Left lung (tissue), 4 donors: ENCODE measurements at regions not wholly inside any gene's neighbourhood (a gene's known extent, or its start where the extent isn't known, plus 50 kb on each side); places are given as distances from the start of the nearest gene placed in this dataset.

ENCODE experiments used
- ATAC-seq: fragments of 200-7000 bp; cut with Tn5 transposase; one replicate; pipeline ENCODE4 v1.9.1; 2020; ENCODE audit warnings: moderate library complexity
- DNase-seq, 4 donors: peaks; one replicate each; pipeline ENCODE4 v3.0.0-alpha.2; 2013 to 2020
- H3K27ac ChIP-seq, 2 donors: fragments of 200-600 bp; sonication (generic) in 1 of 2; one replicate each; pipeline versions ENCODE4 v1.5.0 to v1.8.0; 2020 to 2021
- H3K27me3 ChIP-seq, 2 donors: fragments of 200-600 bp; sonication (generic) in 1 of 2; one replicate each; pipeline versions ENCODE4 v1.5.0 to v1.8.0; 2020 to 2021
- H3K36me3 ChIP-seq, 2 donors: fragments of 200-600 bp; sonication (generic) in 1 of 2; one replicate each; pipeline versions ENCODE4 v1.5.0 to v1.8.0; 2020 to 2021
- H3K4me1 ChIP-seq, 2 donors: fragments of 200-600 bp; one replicate each; pipeline ENCODE4 v1.8.0; 2021
- H3K4me3 ChIP-seq, 2 donors: fragments of 200-600 bp; sonication (generic) in 1 of 2; one replicate each; pipeline versions ENCODE4 v1.5.0 to v1.8.0; 2020 to 2021; ENCODE audit warnings: mild to moderate bottlenecking in 1 of 2
- H3K9me3 ChIP-seq, 2 donors: fragments of 200-600 bp; sonication (generic) in 1 of 2; one replicate each; pipeline versions ENCODE4 v1.5.0 to v1.8.0; 2020 to 2021
- CTCF ChIP-seq, 2 donors: fragments of 200-600 bp; sonication (generic) in 1 of 2; IDR thresholded peaks; one replicate each; pipeline versions ENCODE4 v1.5.0 to v1.8.0; 2021; ENCODE audit warnings: antibody characterized with exemption in 2 of 2
- intact Hi-C, 2 donors: fragments of 100-400 bp; cut with DNase I; formaldehyde crosslinking; loops; one replicate each; pipeline versions ENCODE4 v1.11.2 to v1.14.2; 2022
- donor health status: DM: no; HTN: yes; CAD: no.
- donor health status: DM: no; HTN: no; CAD: no.

- DNase-seq (no peak), ATAC-seq (no peak)
- no peaks in the 10 kb centered on the region for H3K4me1 ChIP-seq
- no peaks in the 10 kb centered on the region for H3K27me3 ChIP-seq
- no peak for TF ChIP-seq CTCF (IDR thresholded peaks at IDR 0.05)
- no peaks in the 10 kb centered on the region for H3K36me3 ChIP-seq
- no peaks in the 10 kb centered on the region for H3K9me3 ChIP-seq
- intact Hi-C loops = no loop called here
- no peak overlapping the region for H3K4me3 ChIP-seq
- no peak overlapping the region for H3K27ac ChIP-seq
These were observed 388.9 kb upstream of the SGCD start for GRCh38 chr5:155938051-155938450.

GRCh38 chr5:155941340-155941739 is 385.6 kb upstream of the SGCD start:
- Histone ChIP-seq H3K27ac (no peak overlapping the region), H3K27me3 (no peaks in the 10 kb centered on the region), H3K4me3 (no peak overlapping the region), H3K36me3 (no peaks in the 10 kb centered on the region), H3K4me1 (no peaks in the 10 kb centered on the region), H3K9me3 (no peaks in the 10 kb centered on the region)
- no peak for ATAC-seq
- intact Hi-C loops = no loop called here
- no peak for TF ChIP-seq CTCF (IDR thresholded peaks at IDR 0.05)
- DNase-seq = no peak

GRCh38 chr5:155943516-155944407 is 383.2 kb upstream of the SGCD start:
- Histone ChIP-seq H3K4me1 (no peaks in the 10 kb centered on the region), H3K27me3 (no peaks in the 10 kb centered on the region), H3K9me3 (no peaks in the 10 kb centered on the region), H3K4me3 (no peak overlapping the region), H3K36me3 (no peaks in the 10 kb centered on the region), H3K27ac (no peak overlapping the region)
- TF ChIP-seq CTCF (IDR thresholded peaks at IDR 0.05) = peak; percentile 42 to 69
- intact Hi-C loops = no loop called here
- DNase-seq (peak in 2 of 4 donors; percentile 29 to 68), ATAC-seq (peak; percentile 85)

GRCh38 chr5:155947394-155948062 is 379.4 kb upstream of the SGCD start:
- no peak for ATAC-seq
- H3K9me3 ChIP-seq = no peaks in the 10 kb centered on the region
- no peaks in the 10 kb centered on the region for H3K36me3 ChIP-seq
- no peak overlapping the region for H3K27ac ChIP-seq
- DNase-seq = no peak
- TF ChIP-seq CTCF (IDR thresholded peaks at IDR 0.05) = no peak
- intact Hi-C loops = no loop called here
- H3K27me3 ChIP-seq = no peaks in the 10 kb centered on the region
- no peaks in the 10 kb centered on the region for H3K4me1 ChIP-seq
- no peak overlapping the region for H3K4me3 ChIP-seq

GRCh38 chr5:155948576-155948975 is 378.4 kb upstream of the SGCD start:
- Histone ChIP-seq H3K9me3 (no peaks in the 10 kb centered on the region), H3K4me3 (no peak overlapping the region), H3K27me3 (no peaks in the 10 kb centered on the region), H3K36me3 (no peaks in the 10 kb centered on the region), H3K4me1 (no peaks in the 10 kb centered on the region), H3K27ac (no peak overlapping the region)
- no peak for TF ChIP-seq CTCF (IDR thresholded peaks at IDR 0.05)
- intact Hi-C loops = no loop called here
- DNase-seq (no peak), ATAC-seq (no peak)
